ENCODE measurements at regions not wholly inside any gene's neighbourhood (a gene's known extent, or its start where the extent isn't known, plus 50 kb on each side); places are given as distances from the start of the nearest gene placed in this dataset.
A peak's percentile ranks its signal among the peaks of the same experiment; 100 is the strongest.
"Not testable (repeated sequence)": the region's sequence is repeated elsewhere in the genome, so short reads cannot be mapped to it uniquely, and the experiment has no call there.

- Histone ChIP-seq H3K36me3 (ENCODE audit: control insufficient read depth, insufficient read depth, low read length) (no peaks in the 10 kb centered on the region), H3K4me3 (replicated peaks; ENCODE audit: low read depth, low read length) (no peak overlapping the region), H3K27me3 (replicated peaks; ENCODE audit: control insufficient read depth, insufficient read depth, low read length) (no peaks in the 10 kb centered on the region)
- no peak for DNase-seq (ENCODE audit: extremely low read depth, insufficient read length)
- no peak for TF ChIP-seq CTCF (IDR thresholded peaks at IDR 0.05; ENCODE audit: insufficient read depth, low read length, poor library complexity, severe bottlenecking)
Observed at GRCh38 chr13:18235756-18236527, 945.7 kb downstream of the TUBA3C start.

DNA sequence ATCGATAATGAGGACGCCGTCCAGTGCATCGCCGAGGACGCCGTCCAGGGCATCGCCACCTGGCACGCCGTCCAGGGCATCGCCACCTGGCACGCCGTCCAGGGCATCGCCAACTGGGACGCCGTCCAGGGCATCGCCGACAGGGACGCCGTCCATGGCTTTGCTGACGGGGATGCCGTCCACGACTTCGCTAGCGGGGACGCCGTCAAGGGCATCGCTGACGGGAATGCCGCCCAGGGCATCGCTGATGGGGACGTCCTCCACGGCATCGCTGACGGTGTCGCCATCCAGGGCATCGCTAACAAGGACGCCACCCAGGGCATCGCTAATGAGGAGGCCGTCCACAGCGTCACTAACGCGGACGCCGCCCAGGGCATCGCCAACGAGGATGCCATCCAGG is 946.5 kb downstream of the TUBA3C start:
- Histone ChIP-seq H3K36me3 (ENCODE audit: control insufficient read depth, insufficient read depth, low read length) (no peaks in the 10 kb centered on the region), H3K4me3 (replicated peaks; ENCODE audit: low read depth, low read length) (no peak overlapping the region), H3K27me3 (replicated peaks; ENCODE audit: control insufficient read depth, insufficient read depth, low read length) (no peaks in the 10 kb centered on the region)
- no peak for DNase-seq (ENCODE audit: extremely low read depth, insufficient read length)
- TF ChIP-seq CTCF (IDR thresholded peaks at IDR 0.05; ENCODE audit: insufficient read depth, low read length, poor library complexity, severe bottlenecking), result no peak

DNA sequence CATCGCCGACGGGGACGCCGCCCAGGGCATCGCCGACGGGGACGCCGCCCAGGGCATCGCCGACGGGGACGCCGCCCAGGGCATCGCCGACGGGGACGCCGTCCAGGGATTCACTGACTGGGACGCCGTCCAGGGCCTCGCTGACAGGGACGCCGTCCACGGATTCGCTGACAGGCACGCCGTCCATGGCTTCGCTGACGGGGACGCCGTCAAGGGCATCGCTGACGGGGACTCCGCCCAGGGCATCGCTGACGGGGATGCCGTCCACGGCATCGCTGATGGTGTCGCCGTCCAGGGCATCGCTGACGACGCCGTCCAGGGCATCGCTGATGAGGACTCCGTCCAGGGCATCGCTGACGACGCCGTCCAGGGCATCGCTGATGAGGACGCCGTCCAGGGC is 947.2 kb downstream of the TUBA3C start:
- H3K4me3 ChIP-seq (replicated peaks; ENCODE audit: low read depth, low read length); H3K36me3 ChIP-seq (ENCODE audit: control insufficient read depth, insufficient read depth, low read length); DNase-seq (ENCODE audit: extremely low read depth, insufficient read length); H3K27me3 ChIP-seq (replicated peaks; ENCODE audit: control insufficient read depth, insufficient read depth, low read length): not testable (repeated sequence)

DNA sequence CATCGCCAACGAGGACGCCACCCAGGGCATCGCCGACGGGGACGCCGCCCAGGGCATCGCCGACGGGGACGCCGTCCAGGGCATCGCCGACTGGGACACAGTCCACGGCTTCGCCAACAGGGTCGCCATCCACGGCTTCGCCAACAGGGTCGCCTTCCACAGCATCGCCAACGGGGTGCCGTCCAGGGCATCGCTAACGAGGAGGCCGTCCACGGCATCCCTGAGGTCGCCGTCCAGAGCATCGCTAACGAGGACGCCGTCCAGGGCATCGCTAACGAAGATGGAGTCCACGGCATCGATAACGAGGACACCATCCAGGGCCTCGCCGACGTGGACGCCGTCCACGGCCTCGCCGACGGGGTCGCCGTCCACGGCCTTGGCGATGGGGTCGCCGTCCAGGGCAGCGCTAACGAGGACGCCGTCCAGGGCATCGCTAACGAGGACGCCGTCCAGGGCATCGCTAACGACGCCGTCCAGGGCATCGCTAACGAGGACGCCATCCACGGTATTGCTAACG is 947.8 kb downstream of the TUBA3C start:
- no peak for DNase-seq (ENCODE audit: extremely low read depth, insufficient read length)
- H3K36me3 ChIP-seq (ENCODE audit: control insufficient read depth, insufficient read depth, low read length), result no peaks in the 10 kb centered on the region
- H3K4me3 ChIP-seq (replicated peaks; ENCODE audit: low read depth, low read length), result no peak overlapping the region
- TF ChIP-seq CTCF (IDR thresholded peaks at IDR 0.05; ENCODE audit: insufficient read depth, low read length, poor library complexity, severe bottlenecking), result no peak
- no peaks in the 10 kb centered on the region for H3K27me3 ChIP-seq (replicated peaks; ENCODE audit: control insufficient read depth, insufficient read depth, low read length)

DNA sequence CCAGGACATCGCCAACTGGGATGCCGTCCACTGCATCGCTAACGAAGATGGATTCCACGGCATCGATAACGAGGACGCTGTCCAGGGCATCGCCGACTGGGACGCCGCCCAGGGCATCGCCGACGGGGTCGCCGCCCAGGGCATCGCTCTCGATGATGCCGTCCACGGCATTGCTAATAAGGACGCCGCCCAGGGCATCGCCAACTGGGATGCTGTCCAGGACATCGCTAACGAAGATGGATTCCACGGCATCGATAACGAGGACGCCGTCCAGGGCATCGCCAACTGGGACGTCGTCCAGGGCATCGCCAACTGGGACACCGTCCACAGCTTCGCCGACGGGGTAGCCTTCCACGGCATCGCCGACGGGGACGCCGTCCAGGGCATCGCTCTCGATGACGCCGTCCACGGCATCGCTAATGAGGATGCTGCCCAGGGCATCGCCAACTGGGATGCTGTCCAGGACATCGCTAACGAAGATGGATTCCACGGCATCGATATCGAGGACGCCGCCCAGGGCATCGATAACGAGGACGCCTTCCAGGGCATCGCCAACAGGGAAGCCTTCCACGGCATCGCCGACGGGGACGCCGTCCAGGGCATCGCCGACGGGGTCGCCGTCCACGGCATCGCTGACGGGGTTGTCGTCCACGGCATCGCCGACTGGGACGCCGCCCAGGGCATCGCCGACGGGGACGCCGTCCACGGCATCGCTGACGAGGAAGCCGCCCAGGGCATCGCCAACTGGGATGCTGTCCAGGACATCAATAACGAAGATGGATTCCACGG is 948.4 kb downstream of the TUBA3C start:
- Histone ChIP-seq H3K27me3 (replicated peaks; ENCODE audit: control insufficient read depth, insufficient read depth, low read length) (no peaks in the 10 kb centered on the region), H3K4me3 (replicated peaks; ENCODE audit: low read depth, low read length) (no peak overlapping the region), H3K36me3 (ENCODE audit: control insufficient read depth, insufficient read depth, low read length) (no peaks in the 10 kb centered on the region)
- no peak for TF ChIP-seq CTCF (IDR thresholded peaks at IDR 0.05; ENCODE audit: insufficient read depth, low read length, poor library complexity, severe bottlenecking)
- no peak for DNase-seq (ENCODE audit: extremely low read depth, insufficient read length)

- Histone ChIP-seq H3K36me3 (ENCODE audit: control insufficient read depth, insufficient read depth, low read length) (no peaks in the 10 kb centered on the region), H3K27me3 (replicated peaks; ENCODE audit: control insufficient read depth, insufficient read depth, low read length) (no peaks in the 10 kb centered on the region), H3K4me3 (replicated peaks; ENCODE audit: low read depth, low read length) (no peak overlapping the region)
- no peak for TF ChIP-seq CTCF (IDR thresholded peaks at IDR 0.05; ENCODE audit: insufficient read depth, low read length, poor library complexity, severe bottlenecking)
- DNase-seq (ENCODE audit: extremely low read depth, insufficient read length), result peak; percentile 5
Observed at GRCh38 chr13:18232298-18232993, 949.2 kb downstream of the TUBA3C start.

DNA sequence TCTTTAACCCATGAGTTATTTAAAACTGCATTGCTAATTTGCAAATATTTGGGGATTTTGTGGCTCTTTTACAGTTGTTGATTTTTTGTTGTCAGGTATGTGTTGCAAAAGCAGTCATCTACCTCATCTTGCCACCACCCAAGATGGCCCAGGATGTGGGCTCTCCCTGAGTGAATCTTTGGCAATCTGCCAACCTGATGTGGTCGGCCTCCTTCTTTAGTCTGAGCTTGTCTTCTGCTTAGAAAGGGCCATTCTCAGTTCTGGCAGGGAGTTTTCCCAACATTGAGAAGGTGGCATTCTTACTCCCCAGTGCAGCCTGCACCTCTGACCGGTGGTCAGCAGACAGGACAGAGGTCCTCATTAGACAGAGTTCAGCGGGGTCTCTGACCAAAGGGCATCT is 957.2 kb downstream of the TUBA3C start:
- DNase-seq (ENCODE audit: extremely low read depth, insufficient read length); H3K4me3 ChIP-seq (replicated peaks; ENCODE audit: low read depth, low read length); H3K36me3 ChIP-seq (ENCODE audit: control insufficient read depth, insufficient read depth, low read length); H3K27me3 ChIP-seq (replicated peaks; ENCODE audit: control insufficient read depth, insufficient read depth, low read length): not testable (repeated sequence)

- H3K36me3 ChIP-seq (ENCODE audit: control insufficient read depth, insufficient read depth, low read length); H3K4me3 ChIP-seq (replicated peaks; ENCODE audit: low read depth, low read length); H3K27me3 ChIP-seq (replicated peaks; ENCODE audit: control insufficient read depth, insufficient read depth, low read length); DNase-seq (ENCODE audit: extremely low read depth, insufficient read length): not testable (repeated sequence)
Observed at GRCh38 chr13:18214689-18215088, 966.9 kb downstream of the TUBA3C start.
